Vagina (tissue), 2 donors: ENCODE measurements at regions not wholly inside any gene's neighbourhood (a gene's known extent, or its start where the extent isn't known, plus 50 kb on each side); places are given as distances from the start of the nearest gene placed in this dataset.

ENCODE experiments used
- CTCF ChIP-seq, 3 experiments: fragments of 450-650 bp in 2 of 3; fragments of 200-600 bp in 1 of 3; sonication (generic) in 1 of 3; IDR thresholded peaks; one replicate each; pipeline ENCODE4 v1.5.1; 2017 to 2019; ENCODE audit warnings: antibody characterized with exemption in 3 of 3, mild to moderate bottlenecking in 2 of 3, moderate library complexity in 2 of 3
- POLR2A ChIP-seq, 2 donors: fragments of 450-650 bp; IDR thresholded peaks; one replicate each; pipeline ENCODE4 v1.6.1; 2017; ENCODE audit warnings: antibody characterized with exemption in 2 of 2, mild to moderate bottlenecking in 2 of 2, moderate library complexity in 2 of 2
- POLR2AphosphoS5 ChIP-seq, 2 donors: sonication (generic); formaldehyde crosslinking; IDR thresholded peaks; one replicate each; pipeline ENCODE4 v1.9.0; 2017; ENCODE audit warnings: antibody characterized with exemption in 2 of 2, mild to moderate bottlenecking in 2 of 2, low read depth in 1 of 2; ENCODE audit not compliant: insufficient read depth in 1 of 2

- TF ChIP-seq POLR2A (IDR thresholded peaks at IDR 0.05) (no peak), CTCF (IDR thresholded peaks at IDR 0.05) (no peak), POLR2AphosphoS5 (IDR thresholded peaks at IDR 0.05; ENCODE audit: insufficient read depth in 1 of 2, low read depth in 1 of 2) (no peak)
Measured at GRCh38 chr4:35608205-35608604, 636.1 kb downstream of the ARAP2 start.
